Stimulated activated CD8-positive, alpha-beta memory T cell treated with anti-CD3 and anti-CD28 coated beads, Interleukin-7, amount 100 ng/mL, for 24 hours (primary cell): ENCODE measurements at regions not wholly inside any gene's neighbourhood (a gene's known extent, or its start where the extent isn't known, plus 50 kb on each side); places are given as distances from the start of the nearest gene placed in this dataset.

ENCODE experiments used
- DNase-seq: peaks from one replicate; pipeline ENCODE4 v3.0.0-alpha.2; 2020; ENCODE audit warnings: low read depth

DNA sequence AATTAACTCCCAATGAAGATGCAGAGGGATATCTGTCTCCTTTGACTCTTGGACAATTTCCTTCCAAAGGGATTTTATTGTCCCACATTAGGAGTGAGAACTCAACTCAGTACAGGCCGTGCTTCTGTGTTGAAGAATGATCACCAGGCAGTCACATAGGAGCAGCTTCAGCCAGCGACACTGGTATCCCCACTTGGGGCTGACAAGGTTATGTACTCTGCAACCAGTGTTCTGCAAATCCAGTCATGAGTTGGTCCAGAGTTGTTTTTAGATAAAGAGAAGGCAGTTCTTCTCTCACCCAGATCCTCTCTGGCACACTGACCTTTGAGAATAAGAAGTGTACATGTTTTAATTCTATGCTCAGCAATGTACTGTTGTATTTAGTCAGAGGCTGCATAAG lies 415.8 kb downstream of the SETD4 start:
- DNase-seq, result no peak

DNA sequence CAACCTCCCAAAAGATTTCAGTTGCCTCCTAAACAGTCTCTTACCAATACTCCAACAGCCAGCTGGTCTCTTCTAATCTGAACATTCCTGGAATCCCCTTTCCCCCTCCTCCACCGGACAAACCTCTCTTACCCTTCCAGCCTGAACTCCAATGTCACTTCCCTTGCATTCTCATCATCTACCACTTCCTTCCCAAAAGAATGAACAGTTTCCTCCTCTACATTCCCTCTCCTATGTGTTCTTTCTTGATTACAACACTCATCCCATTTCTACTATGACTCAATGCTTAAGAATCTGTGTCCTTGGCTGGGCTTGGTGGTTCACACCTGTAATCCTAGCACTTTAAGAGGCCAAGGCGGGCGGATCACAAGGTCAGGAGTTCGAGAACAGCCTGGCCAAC lies 417.1 kb downstream of the SETD4 start:
- DNase-seq, result no peak

DNA sequence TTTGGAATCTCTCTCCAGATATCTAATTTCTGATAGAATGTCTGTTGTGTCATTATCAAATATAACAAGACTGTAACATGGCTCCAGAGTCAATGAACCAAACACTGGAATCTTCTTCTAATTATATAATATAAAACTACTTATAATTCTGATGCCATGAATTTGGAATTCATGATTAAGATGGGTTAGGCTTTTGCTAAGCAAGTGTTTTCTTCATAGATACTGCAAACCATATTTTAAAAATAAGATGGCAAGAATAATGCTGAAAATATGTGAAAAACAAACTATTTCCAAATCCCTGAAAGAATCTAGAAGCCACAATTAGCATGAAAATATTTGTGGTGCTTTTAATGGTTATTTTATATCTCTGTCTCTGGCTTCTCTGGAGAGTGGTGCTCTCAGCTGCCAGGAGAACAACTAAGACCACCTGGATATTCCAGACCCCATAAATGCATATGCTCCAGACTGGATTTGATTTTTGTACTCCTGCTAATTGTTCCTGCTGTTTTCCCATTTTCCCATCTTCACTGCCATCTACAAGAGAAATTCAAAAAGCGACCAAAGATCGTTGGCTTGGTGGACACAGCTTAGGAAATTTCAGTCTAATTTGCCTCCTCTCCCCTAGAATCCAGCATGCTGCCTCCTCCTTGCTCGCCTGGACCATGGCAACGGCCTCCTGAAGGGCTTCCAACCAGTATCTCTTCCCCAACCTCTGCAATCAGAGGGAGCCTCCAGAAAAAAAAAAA lies 418.9 kb downstream of the SETD4 start:
- DNase-seq, result no peak

DNA sequence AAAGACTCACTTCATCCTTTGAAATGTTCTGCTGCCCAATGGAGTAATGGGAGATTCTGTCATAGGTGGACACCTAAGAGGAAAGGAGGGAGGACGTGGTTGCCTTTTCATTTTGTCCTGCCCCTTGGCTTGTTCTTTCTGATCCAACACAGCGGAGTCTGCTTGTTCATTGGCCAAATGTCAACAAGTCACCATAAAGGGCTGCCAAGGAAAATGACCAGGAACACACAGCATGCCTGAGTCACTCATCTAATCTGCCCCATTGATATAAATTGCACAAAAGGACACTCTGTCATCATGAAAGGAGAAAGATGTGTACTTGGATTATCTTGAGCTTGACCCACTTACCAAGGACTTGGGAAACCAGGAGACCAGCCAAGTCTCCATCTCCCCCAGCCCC lies 422.9 kb downstream of the SETD4 start:
- DNase-seq, result no peak

DNA sequence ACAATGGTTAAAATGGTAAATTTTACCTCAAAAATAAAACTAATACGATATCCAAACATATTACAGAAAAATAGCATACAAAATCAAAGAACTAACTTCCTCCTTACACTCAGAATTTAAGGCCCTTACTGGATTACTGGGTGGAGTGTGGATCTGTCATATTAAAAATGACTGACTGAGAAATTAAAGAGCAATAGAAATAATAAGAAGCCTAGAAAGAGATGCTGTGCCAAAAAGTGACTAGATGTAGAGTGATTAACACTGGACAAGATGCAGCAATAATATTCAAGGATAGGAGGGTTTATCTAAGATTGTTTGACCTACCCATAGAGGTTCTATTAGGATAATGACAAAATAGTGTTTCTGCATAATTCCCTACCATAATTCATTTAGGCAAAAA lies 424.3 kb downstream of the SETD4 start:
- DNase-seq, result no peak

DNA sequence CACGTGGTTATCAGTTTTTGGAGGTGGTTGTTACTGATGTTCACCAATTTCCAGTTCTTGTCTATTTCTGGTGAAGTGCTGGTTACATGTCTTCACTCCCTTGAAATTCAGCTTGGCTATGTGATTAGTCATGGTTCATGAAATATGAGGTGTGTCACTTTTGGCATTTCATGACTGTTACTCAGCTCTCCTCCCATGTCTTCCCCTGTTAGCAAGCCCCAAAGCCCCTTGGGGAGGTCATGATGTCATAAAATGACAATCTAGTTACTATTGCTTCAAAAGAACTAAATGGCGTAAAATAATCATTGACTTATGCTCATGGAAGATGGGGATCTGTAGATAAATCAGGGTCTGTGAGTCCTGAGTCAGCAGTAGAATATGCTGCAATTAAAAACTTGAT lies 425.1 kb downstream of the SETD4 start:
- DNase-seq, result no peak

DNA sequence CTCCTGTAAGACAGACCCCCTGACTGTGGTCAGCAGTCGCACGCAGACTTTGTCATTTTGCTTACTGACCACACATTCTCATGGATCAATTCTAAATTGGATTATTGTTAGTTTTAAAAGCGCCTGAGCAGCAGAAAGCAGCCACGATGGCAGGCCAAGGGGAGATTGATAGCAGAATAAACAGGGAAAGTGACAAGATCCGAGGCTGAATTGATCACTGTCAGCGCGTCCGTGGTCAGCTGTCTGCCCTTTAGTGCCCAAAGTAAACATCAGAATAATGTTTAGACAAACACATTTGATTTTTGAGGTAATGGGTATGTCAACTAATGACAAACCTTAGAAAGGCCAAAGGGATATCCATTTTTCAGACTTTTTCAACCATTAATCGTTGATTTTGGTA lies 426.8 kb downstream of the SETD4 start:
- DNase-seq, result no peak

DNA sequence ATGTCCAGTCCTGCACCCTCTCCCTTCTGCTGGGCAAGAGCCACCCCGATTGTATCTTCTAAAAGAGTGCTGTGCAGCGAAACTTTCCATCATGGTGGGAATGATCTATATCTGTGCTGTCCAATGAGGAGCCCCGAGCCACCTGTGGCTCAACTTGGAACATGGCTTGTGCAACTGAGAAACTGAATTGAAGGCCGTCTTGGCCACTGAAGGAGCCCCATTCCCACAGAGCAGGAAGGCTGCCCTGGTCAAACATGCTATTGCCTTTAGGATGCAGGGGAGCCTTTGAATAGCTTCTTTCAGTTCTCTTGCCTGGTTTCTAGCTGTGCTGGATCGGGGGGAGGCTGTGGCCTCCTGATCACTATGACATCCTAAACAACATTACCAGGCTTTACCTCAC lies 427.6 kb downstream of the SETD4 start:
- DNase-seq, result no peak

DNA sequence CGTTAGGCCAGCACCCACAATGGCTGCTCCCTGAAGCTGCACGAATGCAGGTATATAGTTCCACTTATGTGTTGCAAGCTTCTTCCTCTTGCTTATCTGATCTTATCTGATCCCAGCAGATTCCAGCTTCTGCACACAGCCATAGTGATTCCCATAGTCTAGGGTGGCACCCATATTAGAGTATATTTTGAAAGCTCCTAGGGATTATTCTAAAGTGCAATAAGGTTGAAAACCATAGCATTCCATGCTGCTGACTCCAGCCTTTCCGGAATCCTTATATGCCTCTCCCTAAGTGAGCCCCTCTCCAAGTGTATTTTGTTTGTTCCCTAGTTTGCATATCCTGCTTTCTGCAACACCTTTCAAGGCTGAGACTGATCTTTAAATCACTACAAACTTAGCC lies 432.0 kb downstream of the SETD4 start:
- no peak for DNase-seq

DNA sequence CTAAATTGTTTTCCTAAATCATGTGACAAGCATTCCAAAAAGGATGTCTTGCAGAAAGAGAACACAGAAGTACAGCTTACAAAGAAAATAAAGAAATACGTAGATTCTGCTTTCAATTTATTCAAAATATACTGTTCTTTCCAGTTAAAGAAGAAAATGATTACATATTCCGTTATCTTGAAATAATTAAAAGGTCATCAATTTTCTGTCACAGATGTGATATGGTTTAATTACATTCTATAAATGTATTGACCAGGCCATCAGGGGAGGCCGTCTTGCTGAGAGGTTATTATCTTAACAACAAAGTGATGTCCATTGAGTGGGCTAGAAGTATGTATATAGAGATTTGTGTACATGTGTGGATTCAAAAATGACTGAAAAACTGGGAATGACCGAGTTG lies 432.9 kb downstream of the SETD4 start:
- no peak for DNase-seq

DNA sequence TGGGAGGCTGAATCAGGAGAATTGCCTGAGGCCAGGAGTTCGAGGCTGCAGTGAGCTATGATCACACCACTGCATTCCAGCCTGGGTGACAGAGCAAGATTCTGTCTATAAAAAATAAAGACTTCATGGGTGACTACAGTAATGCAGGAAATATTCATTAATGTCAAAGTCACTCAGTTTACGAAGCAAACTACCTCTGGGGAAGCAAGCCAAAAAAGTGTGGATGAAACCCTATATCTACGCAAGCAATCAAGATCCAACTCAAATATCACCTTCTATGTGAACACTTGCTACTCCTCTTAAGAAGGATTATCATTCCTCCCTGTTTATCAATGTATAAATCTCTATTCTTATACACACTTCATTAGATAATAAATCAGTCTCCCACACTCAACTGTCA lies 434.8 kb downstream of the SETD4 start:
- no peak for DNase-seq

DNA sequence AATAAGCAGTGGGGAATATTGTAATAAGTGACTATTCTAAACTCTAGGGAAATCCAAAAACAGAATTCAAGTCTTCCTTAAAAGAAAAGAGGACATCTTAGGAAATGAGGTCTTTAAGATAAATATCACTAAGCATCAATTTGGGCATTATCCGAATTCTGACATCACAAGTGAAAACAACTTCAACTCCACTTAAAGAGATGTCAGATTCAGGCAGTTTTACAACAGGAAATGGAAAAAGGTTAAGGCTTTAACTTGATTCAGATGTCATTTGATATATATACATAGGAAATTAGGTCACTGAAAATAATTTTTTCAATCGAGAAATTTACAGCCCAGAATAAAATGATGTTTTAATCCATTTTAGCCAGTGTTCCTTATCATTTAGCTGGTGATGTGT lies 435.4 kb downstream of the SETD4 start:
- DNase-seq, result no peak

DNA sequence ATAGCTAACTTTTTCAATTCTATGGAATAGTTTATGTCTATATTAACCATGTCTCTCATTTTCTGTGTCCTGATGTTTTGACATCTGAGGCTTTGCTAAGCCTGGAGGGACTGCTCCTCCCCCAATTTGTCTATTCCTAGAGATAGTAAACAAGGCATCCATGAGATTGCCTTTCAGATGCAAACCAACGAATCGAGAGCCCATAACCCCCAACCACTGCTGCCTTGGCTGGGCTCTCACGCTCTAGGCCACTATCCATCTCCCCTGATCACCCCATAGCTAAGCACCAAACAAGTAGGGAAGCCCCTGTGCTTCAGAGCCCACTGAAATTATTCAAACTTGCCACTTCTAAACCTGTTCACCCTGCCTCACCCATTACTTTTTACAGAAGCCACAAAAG lies 437.7 kb downstream of the SETD4 start:
- no peak for DNase-seq

DNA sequence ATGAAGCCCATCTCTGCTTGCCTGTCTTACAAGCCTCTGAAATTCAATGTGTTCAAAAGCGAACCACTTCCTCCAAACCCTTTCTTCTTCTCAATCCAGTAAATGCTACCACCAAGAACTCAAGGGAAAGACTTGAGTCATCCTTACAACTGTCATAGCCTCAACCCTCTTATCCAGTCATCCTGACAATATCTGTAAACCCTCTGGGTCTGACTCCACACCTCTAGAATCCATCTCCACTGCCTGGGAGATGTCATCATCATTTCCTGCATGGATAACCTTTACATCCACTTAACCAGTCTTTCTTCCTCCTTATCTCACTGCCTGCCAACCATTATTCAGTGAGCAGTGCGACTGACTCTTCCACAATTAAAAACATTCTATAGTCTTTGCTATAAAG lies 441.1 kb downstream of the SETD4 start:
- DNase-seq, result no peak

DNA sequence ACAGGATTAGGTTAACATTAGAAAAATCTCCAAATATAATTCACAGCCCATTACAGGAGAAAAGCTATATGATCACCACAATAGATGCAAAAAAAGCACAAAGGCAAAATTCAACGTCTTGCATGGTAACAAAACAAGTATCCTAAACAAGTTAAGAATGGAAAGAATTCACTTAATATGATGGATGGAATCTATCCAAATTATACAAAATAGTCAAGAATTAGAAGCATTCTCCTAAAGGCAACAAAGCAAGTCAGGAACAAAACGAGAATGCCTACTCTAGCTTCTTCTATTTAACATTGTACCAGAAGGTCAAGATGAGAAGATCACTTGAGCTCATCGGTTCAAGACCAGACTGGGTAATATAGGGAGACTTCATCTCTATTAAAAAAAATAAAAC lies 442.8 kb downstream of the SETD4 start:
- DNase-seq, result no peak

DNA sequence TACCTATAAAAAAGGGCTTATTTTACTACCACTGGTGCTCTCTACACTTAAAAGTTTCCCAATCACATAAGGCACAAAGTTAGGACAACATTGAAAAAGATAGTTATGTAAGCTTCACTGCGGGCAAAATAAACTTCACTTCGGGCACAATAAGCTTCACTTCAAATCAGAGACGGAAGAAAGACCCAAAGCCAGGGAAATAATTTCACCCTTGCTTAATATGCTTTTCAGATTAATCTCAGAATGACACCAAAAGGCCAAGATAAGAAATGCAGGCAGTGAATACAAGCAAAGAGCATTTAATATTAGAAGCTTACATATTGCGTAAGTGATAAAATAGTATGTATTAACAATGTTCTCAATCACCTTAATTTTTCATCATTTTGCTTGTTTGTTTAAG lies 444.2 kb downstream of the SETD4 start:
- DNase-seq, result no peak

DNA sequence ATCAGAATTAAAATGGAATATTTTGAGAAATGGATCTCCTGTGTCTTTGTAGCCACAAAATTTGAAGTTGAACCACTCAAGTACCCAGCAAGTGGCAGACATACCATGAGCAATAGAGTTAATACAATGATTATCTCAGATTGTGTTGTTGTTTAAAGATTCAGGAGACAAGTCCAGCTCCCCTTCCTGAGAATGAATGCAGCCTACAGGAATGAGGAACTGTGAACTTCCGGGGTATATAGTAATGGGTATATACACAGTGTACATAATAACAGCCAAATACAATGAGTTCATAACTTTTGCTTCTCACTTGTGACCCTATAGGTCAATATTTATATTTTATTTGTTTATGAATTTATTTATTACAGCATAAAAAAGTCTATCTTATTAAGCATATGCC lies 445.0 kb downstream of the SETD4 start:
- DNase-seq, result no peak

DNA sequence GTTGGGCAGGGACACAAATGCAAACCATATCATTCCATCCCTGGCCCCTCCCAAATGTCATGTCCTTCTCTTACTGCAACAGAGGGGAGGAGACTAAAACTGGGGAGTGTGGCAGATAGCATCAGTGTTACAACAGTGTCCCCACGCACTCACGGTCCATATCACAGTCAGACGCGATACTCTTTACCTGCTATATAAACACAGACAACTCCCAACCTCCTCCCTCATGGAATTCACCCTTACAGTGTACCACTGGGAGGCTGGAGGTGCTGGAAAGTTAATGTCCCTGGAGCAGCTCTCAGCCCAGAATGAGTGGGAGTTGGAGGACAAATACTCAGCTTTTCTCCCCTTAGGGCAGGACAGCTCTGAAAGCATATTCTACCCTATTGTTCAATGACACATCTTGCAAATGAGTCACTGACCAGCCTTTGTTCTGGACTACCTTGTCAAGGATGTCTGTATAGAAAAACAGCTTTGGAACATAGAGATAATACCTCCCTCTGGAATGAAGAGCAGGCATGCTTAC lies 445.9 kb downstream of the SETD4 start:
- no peak for DNase-seq

DNA sequence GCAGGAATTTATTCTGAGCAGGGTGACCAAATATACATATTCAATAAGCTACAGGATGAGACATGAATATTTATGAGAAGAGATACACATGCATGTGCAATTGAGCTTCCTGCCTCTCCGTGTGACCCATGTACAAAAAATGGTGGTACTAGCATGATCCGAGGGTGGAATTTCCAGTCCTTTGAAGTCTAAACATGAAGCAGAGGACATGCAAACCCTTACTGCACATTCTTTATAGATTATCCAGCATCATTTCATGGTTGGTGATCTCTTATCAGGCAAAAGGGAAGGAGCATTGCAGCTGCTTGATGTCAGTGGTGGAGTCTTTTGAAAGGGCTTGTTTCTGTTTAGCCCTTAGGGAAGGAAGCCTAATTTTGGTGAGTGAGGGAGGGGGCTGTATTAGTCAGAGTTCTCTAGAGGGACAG lies 448.6 kb downstream of the SETD4 start:
- DNase-seq, result no peak

DNA sequence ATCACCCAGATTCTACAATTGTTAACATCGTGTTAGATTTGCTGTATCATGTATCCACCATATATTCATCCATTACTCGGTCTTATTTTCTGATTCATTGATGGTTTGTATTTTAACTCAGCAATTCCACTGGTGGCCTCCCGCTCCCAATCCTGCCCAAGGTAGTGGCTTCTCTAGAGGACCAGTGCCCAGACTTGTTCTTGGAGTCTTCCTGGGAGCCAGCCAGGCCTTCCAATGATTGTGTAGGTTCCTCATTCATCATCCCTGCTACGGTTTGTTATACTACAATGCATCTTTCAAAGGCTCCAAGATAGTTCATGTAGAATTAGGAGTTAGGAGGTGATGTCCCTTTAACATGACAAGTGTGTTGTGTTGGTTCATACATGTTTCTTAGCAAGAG lies 451.1 kb downstream of the SETD4 start:
- DNase-seq, result no peak

DNA sequence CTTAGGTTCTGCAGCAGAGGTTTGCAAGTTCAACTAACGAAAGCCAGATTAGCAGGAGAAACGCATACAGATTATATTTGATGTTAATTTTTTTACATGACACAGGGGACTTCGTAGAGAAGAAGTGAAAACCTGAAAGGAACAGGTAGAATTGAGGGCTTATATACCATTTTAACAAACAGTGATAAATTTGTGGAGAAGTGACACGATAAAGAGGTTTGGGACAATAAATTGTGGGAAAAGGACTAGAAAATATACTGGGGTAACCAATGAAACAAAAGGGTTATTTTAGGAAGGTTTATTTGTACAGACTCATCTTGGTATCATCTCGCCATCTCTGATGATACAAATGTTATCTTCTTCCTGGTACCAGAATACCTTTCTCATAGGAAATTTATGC lies 452.9 kb downstream of the SETD4 start:
- DNase-seq, result no peak

DNA sequence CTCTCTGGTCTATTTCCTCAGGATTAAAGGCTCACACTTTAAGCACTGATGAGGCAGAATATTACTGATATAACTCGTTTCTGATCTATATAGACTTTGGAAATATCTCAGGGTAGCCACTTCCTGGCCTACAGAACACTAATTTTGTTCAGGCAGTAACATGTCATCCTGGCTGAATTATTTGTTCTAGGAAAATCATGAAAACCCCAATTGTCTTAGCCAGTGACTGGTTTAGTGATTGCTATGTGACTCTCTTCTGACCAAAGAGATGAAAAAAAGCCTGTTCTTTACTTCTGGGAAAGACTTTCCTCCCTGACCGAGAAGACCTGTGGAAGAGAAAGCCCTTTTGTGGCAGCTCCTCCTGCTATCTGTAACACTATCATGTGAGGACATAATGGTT lies 453.7 kb downstream of the SETD4 start:
- DNase-seq, result no peak

DNA sequence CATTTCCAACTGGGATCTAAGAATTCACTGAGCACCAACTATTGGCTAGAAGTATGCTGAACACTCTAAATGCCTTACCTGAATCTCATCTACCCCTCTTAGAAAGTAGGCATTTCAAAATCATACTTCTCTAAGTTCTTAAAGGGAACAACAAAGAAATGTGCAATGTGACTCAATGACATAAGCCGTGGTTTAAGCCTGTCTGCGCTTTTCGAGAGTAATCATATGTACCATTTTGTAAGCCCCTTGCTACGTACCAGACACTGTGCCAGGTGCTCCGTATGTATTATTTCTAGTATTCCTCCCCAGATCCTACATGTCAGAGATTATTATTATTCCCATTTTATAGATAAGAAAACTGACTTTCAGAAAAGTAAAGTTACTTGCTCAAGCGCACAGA lies 454.2 kb downstream of the SETD4 start:
- no peak for DNase-seq

DNA sequence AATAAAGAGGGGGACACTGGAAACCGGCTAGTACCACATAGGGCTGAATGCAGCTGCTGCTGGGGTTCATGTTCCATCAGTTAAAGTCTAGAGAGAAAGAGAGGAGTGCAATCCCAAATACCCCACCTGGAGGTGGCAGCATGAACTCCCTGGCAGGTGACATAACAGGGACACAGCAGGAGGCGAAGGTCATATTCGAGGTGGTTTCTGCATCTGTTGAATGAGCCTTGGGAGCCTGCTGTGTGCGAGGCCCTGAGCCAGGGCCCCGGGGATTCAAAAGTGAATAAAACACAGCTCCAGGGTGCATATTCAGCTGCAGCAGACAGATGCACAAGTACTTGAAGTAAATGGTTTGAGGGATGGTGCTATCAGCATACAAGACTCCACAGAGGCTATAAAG lies 456.8 kb downstream of the SETD4 start:
- no peak for DNase-seq
